ENCODE measurements at regions not wholly inside any gene's neighbourhood (a gene's known extent, or its start where the extent isn't known, plus 50 kb on each side); places are given as distances from the start of the nearest gene placed in this dataset.
"Not testable (repeated sequence)": the region's sequence is repeated elsewhere in the genome, so short reads cannot be mapped to it uniquely, and the experiment has no call there.

DNA sequence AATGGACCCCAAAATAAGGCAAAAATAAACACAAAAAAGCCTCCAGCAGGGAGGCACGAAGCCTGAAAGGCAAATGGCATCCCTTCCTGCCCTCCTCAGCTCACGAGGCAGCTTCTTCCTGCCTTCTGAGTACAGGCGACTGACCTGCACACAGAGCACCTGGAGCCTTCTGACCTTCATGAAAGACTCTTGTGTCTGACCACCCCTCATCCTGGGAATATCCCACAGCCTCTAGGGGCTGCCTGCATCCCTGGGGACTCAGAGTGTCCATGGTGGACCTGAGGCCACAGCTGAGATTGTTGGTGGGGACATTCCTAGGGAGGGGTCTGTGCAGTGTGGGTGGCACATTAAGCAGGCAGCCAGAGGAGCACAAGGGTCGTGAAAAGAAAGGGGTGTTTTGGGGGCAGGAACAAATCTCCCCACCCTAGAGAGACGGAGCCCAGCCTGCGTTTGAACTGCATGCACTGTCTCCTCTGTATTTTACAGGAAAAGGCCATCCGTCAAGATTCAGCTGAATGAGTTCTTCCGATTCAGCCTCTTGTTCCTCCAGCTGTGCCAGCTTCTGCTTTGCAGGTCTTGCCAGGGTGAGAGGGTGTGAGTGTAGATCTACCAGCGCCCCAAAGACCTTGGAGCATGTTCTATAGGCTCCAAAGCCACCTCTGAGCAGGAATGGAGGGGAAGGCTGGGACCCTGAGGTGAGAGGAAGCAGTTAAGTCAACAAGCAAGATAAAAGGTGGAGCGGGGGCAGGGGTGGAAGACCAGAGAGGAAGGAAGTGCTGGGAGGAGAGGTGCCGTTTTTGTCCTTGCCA lies 80.4 kb upstream of the MEF2A start:
- no peak for DNase-seq (ENCODE audit: low spot score)

DNA sequence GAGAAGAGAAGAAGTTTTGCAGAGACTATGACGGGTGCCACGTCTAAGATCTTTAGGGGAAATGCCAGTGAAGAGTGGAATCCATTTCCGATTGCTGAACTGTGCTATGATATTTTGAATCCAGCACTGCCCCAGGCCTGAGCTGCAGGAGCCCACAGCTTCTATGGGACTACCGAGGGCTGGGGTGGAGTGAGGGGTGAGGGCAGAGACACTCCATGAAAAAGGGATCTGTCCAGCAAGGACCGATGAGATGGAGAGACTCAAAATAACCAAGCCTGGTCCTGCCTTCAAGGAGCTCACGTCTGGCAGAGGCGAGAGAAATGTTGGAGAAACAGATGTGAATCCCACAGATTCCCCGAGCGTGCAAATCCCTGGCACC lies 79.8 kb upstream of the MEF2A start:
- DNase-seq (ENCODE audit: low spot score) = no peak

DNA sequence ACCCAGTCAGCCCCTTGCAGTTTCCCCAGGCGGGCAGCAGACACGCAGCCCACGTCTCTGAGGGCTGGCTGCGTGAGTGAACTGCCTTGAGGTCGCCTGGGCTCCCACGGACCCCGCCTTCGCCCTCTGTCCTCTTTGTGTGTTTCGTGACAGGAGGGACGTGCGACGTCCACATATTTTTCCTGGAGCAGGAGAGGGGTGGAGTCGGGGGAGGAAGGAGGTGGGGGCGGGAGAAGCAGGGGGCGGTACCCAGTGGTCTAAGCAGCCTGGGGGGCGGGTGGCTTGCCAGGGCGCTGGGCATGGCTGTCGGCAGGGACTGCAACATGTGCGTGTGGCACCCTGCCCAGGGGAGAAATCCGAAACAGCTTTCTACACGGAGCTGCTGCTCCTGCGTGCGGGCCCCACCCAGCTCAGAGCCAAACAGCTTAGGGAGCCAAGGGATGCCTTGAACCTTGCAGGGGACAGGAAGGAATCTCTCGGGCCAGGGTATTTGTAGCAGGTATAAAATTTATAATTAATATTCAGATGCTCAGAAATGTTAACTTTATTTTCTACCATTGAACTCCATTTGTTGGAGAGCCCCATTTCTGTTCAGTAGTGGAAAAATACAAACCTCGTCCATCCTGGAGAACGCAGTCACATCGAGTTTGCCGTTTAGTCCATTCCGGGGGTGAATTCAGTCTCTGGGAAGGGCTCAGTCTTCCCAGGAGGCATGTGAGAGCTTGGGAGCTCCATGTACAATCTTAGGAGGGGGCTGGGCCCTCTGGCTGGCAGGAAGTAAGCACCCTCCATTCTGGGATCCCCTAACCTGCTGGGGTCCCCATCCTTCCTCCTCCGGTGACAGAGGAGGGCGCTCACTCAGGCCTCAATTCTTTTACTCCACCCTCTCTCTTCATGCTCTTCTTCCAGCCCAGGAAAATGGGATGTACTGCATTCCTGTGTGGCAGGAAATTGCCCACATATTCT lies 79.1 kb upstream of the MEF2A start:
- peak; percentile 78 for DNase-seq (ENCODE audit: low spot score)

DNA sequence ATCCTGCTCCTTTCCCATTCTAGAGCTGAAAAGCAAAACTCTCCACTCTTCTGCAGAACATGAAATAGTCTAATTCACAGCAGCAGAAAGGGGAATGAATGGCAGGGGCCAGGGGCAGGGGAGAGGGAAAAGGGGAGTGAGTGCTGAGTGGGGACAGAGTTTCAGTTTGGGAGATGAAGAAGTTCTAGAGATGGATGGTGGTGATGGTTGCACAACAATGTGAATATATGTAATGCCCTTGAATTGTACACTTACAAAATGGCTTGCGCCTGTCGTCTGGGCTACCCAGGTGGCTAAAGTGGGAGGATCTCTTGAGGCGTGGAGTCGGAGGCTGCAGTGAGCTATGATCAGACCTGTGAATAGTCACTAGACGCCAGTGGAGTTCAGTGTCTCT lies 78.5 kb upstream of the MEF2A start:
- DNase-seq (ENCODE audit: low spot score) = no peak

DNA sequence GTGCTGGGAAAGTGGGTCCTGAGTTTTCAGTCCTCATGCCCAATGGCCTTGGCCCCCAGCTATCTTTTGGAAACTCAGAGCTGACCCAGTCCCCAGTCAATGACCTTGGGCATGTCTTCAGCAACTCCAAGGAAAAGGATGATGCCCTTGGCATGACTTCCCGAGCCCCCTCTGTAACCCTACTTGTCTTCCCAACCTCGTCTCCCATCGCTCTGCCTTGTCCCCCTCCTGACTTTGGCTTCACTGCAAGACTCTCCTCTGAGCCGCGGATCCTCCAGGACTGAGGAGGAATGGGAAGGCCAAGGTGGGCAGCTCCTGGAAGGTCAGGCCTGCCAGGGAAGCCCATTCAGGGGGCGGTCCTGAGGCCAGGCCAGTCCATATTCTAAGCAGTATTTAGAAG lies 73.5 kb upstream of the MEF2A start:
- DNase-seq (ENCODE audit: low spot score) = no peak

DNA sequence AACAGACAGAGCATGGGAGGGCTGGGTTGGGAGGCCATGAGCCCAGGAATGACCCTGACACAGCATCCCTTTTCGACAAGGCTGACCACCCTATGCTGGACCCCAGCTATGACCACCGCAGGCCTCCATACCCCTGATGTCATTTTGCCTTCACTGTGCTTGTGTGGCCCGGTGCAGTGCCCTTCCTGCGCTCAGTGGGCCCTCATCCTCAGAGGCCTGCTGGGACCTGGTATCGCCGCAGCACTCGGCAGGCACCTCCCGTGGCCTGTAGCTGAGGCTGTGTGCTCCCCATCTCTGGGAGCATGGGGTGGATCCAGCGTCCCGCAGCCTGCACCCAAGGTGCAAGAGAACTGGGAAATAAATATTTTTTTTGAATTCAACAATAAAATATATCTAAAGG lies 73.1 kb upstream of the MEF2A start:
- no peak for DNase-seq (ENCODE audit: low spot score)

DNA sequence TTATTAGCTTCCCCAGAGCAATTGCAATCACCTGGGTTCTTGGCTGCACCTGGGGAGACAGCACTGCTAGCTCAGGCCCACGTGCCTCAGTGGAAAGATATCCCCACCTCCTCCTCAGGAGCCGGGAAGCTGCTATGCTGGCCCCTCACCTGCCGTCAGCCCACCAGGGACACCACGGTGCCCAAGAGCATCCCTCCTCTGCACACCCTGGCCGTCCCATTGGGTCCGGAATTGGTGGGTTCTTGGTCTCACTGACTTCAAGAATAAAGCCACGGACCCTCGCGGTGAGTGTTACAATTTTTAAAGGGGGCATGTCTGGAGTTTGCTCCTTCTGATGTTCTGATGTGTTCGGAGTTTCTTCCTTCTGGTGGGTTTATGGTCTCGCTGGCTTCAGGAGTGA lies 72.3 kb upstream of the MEF2A start:
- no peak for DNase-seq (ENCODE audit: low spot score)

DNA sequence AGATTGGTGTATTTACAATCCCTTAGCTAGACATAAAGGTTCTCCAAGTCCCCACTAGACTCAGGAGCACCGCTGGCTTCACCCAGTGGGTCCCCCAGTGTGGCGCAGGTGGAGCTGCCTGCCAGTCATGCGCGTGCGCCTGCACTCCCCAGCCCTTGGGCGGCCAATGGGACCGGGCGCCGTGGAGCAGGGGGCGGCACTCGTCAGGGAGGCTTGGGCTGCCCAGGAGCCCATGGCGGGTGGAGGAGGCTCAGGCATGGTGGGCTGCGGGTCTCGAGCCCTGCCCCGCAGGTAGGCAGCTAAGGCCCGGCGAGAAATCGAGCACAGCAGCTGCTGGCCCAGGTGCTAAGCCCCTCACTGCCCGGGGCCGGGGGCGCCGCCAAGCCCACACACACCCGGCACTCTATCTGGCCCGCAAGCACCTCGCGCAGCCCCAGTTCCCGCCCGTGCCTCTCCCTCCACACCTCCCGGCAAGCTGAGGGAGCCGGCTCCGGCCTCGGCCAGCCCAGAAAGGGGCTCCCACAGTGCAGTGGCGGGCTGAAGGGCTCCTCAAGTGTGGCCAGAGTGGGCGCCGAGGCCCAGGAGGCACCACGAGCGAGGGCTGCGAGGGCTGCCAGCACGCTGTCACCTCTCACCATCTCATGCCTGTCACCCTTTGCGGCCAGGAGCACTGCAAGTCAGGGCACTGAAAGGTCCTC lies 71.1 kb upstream of the MEF2A start:
- not testable (repeated sequence) for DNase-seq (ENCODE audit: low spot score)

DNA sequence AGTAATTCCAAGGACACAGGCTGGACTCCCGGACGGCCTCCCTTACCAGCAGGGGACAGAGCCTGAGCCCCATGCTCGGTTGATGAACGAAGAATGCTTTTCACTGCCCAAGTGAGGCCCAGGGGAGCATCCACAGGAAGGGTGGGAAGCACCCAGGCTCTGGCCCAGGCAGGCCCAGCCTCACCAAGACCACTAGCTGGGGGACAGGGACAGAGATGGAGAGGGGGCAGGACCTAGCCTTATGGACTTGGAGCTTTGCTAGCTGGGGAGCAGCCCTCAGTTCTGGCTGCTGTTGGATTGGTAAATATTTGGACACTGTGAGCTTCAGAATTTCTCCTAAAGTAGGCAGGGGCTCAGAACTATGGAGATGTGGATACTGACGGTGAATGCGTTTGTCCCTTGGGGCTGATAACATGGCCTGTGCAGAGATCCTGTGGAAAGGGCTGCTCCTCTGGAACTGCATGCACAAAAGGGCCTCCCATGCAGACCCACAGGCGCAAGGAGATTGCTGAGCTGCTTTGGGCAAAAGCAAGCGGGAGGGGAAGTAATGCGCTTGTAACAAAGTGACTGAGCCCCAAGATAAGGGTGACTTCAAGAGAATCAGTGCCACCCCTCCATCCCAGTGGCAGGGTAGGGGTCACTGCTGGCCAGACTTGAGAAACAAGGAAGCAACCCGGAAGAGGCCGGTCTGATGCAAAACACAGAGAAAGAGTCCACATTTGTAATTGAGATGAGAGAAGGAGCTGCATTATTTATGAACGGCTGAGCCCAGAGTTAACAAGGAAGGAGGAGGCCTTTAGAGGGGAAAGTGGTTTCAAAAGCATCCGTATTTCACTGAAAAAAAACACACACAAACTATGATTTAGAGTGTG lies 70.1 kb upstream of the MEF2A start:
- no peak for DNase-seq (ENCODE audit: low spot score)

DNA sequence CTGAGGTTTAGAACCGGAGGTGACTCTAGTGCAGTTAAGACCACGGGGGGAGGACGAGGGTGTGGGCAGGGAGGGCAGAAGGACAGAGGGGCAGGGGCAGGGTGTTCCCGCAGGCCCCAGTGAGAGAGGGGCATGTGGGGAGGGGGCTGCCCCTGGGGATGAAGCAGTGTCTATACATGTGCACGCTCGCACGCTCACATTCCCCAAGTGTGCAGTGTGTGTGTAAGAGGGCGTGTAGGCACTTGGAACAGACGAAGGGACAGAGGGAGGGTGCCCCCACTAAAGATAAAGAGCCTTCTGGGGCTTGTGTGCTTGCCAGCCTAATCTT lies 69.5 kb upstream of the MEF2A start:
- no peak for DNase-seq (ENCODE audit: low spot score)

DNA sequence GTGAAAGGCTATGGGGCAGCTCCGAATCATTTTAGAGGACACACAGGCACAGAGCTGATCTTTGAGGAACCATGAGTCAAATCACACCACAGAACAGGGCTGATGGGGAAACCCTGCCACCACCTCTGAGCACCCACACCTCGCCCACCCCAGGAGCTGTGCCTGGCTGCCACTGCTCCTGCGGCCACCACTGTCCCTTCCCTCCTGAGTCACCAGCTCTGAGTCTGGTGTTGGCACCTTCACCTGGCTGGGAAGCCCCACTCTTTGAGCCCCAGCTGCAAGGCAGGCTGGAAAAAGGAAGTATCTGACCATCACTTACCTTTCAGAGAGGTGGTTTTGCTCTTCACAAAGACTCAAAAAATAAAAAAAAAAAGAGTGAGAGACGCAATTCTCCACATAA lies 63.6 kb upstream of the MEF2A start:
- no peak for DNase-seq (ENCODE audit: low spot score)

DNA sequence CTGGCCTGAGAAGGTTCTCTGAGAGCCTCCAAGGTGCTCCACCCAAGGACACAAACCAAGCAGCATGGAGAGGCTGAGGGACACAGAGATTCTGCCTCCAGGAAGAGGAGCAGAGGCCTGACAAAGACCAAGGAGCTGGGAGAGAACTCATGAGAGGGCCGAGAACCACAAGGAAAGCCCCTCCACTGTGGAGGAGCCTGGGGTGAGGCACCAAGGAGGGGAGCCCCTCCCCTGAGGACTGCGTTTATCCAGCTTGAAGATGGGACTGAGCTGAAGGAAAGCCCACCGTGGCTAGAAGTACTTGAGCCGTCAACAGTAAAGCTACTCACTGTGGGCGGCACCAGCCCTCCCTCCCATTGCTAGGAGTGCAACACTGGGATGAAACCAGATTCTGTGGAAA lies 63.1 kb upstream of the MEF2A start:
- no peak for DNase-seq (ENCODE audit: low spot score)

DNA sequence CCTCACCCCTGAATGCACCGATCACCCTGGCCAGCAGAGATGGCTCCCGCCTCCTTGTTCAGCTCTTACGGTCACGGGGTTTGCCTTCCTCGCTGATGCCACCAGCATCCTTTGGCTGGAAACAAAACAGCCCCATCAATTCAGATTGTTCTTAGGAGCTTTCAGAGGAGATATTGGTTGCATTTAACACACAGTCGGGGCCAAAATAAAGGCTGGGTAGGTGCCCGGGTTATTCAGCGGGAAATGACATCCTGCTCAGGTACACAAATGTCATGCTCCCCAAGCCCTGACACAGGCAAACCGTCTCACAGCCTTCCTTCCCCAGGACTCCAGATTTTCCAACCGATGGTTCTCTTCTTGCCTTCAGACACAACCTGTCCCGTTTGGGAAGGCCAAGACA lies 62.4 kb upstream of the MEF2A start:
- DNase-seq (ENCODE audit: low spot score) = no peak

DNA sequence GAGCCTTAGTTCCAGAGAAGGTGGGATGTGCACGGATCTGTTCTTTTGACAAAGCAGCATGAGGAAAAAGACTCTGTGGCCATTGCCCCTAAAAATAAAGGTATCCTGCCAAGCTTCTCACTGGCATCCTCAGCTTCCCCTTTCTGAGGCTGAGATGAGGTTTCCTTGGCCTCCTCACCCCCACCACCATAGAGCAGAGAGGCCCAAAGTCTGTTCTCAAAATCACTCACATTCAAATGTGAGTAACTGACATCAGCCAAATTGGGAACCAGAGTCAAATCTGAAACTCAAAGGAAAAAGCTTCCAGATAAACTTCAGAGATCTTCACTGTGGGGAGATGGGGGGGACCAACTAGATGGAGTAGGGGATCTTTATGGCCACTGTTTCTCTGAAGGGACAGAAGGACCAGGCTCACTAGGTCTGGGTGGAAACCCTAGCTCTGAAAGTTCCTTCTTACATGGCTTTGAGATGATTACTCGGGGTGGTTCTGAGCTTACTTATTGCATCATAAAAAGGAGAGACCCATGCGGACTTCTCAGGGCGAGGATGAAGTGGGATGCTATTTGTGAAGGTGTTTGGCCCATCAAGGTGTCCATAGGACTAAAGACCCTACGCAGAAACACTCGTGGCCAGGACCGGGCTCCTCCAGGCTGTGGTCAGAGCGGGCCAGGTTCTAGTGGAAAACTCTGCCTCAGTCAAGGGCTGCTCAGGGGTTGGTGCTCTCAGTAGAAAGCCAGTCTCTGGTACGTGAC lies 61.5 kb upstream of the MEF2A start:
- DNase-seq (ENCODE audit: low spot score) = no peak

DNA sequence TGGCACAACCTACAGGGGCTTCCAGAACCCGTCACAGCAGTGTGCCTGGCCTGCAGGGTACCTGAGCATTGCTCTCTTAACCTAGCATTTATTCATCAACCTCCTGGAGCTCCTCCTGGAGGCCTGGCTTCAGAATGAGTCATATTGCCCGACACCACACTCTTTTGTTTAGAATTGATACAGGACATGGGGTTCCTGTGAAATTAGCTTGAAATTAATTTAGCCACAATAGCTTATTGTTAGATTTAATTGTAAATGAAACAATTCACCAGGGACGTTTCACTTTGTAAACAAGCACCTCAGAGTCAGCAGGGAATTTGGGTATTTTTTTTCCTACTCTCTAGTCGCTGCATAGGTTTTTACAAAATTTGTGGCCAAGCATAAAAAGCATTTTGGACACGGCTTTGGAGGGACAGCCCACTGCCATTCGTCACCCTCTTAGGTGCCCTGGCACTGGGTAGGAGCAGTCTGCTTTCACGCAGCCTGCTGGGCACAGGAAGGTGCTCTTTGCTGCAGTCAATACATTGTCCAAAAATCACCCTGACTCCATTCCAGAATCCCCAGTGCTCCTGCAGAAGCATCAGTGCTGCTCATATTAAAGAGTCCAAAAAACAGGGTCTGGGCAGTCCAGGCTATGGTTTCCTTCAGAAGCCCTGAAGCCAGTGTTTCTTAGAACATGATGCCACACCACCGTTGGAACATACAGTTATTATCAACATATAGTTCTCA lies 60.8 kb upstream of the MEF2A start:
- DNase-seq (ENCODE audit: low spot score) = no peak

DNA sequence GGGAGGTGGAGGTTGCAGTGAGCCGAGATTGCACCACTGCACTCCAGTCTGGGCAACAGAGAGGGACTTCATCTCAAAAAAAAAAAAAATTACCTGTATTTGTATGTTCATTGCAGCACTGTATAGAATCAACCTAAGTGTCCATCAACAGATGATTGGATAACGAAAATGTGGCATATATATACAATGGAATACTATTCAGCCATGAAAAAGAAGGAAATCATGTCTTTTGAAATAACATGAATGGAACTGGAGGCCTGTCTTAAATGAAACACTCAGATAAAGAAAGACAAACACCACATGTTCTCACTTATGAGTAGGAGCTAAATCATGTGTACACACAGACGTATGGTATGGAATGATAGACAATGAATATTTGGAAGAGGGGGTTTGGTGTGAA lies 59.4 kb upstream of the MEF2A start:
- no peak for DNase-seq (ENCODE audit: low spot score)

DNA sequence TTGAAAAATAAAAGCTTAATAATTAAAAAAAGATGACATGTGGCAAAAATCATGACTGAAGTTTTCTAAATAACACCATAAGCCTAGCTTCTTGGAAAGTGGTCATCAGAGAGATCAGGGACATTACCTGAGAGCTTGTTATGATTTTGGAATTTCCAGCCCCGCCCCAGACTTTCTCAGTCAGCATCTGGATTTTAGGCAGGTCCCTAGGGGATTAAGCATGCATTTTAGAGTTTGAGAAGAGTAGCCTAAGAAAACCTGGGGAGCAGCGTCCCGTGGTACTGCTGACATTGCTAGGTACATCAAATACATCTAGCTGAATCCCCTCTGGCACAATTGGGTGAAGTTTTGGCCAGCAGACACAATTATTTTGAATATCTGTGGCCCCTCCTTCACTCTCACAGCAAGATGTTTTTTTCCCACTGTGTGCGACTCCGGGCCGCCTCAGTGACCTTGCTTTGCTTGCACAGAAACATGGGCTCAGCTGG lies 58.7 kb upstream of the MEF2A start:
- DNase-seq (ENCODE audit: low spot score) = no peak

DNA sequence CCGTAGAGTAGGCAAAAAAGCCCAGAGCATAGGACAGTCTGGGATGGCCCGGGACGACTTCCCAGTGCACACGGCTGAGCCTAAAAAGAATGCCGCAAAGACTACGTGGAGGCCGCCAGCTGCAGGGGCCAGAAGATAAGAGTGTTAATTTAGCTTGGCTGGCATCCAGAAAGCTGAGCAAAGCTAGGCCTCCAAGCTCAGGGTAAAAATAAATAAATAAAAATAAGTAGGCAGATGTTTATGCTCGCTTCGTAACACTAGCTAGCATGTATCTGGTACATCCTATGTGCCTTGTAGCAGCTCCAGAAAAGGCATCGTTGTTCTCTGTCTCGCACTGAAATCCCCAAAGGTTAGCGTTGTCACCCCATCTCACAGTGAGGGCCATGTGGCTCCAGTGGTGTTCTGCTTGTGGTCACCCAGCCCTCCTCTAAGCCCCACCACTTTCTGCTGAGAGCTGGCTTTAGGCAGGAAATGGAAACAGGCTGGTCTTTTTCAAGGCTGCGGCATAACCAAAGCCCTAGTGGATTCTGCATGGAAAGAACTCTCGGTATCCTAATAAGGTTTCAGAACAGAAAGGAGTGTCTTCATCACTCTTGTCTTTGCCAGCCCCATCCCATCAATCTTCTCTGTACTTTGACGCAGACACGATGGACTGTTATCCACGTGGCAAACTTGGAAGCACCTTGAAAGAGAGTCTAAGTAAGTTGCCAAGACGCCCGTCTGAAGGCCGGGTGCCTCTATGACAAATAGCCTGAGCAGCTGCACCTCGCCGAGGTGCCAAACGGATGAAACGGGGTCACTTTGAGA lies 58.1 kb upstream of the MEF2A start:
- DNase-seq (ENCODE audit: low spot score) = no peak

DNA sequence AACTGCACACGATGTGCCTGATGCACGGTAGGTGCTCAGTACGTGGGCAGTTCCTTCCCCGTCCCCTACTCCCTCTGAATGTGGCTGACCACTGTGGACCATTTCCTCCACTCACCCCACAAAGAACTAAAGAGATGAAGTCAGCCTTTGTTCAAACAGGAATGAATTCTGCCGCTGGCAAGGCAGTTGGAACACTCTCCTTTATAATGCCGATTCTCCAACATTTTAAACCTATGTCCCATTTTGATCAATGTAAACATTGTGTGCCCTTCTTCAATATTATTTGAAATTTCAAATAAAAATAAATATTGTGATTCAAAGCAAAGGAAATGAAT lies 57.5 kb upstream of the MEF2A start:
- DNase-seq (ENCODE audit: low spot score) = no peak

DNA sequence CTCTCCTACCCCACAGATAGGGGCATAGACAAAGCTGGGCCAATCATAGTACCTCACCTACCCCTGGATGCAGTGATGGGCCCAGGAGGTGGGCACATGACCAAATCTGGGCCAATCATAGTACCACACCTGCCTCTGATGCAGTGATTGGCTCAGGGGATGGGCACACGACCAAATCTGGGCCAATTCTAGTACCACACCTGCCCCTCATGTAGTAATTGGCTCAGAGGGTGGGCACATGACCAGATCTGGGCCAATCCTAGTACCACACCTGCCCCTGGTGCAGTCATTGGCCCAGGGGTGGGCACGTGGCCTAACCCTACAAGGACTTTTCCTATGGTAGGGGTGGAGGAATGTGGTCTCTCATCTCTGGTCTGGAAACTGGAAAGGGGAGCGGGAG lies 56.9 kb upstream of the MEF2A start:
- no peak for DNase-seq (ENCODE audit: low spot score)

Data from HuH-7 (cell line).